ENCODE measurements at regions not wholly inside any gene's neighbourhood (a gene's known extent, or its start where the extent isn't known, plus 50 kb on each side); places are given as distances from the start of the nearest gene placed in this dataset.
"Not testable (repeated sequence)": the region's sequence is repeated elsewhere in the genome, so short reads cannot be mapped to it uniquely, and the experiment has no call there.

DNA sequence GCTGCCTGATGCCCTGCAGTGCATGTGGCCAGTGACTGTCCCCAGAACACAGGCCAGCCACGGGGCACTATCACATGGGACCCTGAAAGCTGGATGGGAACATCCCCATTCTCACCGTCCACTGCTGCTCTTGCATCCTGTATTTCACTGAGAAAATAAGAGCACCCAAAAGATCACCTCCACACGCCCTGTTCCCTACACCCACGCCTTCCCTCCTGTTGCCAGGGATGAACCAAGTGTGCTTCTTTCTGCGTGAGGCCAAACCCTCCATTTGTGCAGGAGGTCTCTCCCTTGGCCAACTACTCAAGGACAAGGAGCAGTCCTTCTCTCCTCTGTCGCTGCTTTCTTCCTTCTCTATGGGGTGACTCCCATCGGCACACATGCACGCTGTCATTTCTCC is 118.3 kb downstream of the LRRC37A3 start:
- DNase-seq = not testable (repeated sequence)

DNA sequence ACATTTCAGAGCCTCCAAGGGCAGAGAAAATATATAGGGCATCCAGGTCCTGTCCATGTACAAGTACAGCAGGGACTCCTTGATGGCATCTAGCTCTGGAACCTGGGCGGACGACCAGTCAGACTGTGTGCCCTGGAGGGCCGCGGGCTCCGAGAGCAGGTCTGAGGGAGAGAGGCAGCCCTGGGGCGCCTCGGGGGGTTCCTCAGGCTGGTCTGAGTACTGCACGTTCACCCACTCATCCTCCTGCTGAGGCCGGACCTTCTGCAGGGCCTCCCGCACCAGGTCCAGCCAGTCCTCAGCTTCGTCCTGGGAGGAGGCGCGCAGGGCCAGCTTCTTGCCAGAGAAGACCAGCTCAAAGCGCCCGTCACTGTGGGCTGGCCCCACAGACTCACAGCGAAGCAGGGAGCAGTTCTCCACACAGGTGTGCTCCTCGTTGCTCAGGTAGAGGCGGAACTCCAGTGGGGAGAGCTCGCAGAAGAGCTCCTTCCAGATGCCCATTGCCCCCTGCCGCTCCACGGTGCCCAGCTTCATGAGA is 118.8 kb downstream of the LRRC37A3 start:
- DNase-seq = not testable (repeated sequence)

GRCh38 chr17:64799543-64800188 is 119.6 kb downstream of the LRRC37A3 start:
- DNase-seq = not testable (repeated sequence)

GRCh38 chr17:64798961-64799360 is 120.3 kb downstream of the LRRC37A3 start:
- not testable (repeated sequence) for DNase-seq

GRCh38 chr17:64798489-64798790 is 120.8 kb downstream of the LRRC37A3 start:
- DNase-seq = not testable (repeated sequence)

GRCh38 chr17:64797746-64798488 is 121.4 kb downstream of the LRRC37A3 start:
- DNase-seq = not testable (repeated sequence)

DNA sequence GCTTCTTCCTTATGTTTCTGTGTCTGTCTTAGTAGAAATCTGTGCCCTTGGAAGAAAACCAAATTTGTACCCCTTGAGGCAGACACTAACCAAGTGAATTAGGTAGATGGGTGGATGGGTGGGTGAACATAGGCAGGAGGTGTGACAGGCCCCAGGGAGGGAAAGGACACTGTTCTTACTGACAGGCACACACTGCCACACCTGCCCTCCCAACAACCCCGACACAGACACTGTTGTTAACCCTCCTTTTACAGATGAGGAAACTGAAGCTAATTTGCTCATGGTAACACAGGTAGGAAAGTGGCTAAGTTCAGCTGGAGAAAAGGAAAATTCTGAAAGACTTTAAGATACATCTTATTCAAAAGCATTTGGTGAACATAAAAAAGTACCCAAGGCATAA is 123.9 kb downstream of the LRRC37A3 start:
- not testable (repeated sequence) for DNase-seq

GRCh38 chr17:64794548-64795274 is 124.6 kb downstream of the LRRC37A3 start:
- DNase-seq = not testable (repeated sequence)

DNA sequence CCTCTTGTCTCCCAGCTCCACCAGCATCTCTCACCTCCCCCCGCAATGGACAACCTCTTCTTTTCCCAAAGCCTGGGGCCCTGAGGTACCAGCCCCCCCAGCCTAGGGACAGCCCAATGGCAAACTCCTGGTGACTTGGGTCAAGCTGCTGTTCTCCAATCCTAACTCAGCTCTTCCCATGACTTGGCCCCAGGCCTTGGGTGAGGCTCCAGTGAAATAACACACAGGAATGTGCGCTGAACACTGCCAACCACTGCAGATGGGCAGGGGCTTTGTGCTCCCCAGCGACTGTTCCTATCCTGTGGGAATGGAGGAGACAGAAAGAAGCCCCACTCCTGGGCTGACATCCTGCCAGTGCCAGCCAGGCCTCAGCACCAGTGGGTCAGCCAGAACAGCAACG is 125.2 kb downstream of the LRRC37A3 start:
- not testable (repeated sequence) for DNase-seq

DNA sequence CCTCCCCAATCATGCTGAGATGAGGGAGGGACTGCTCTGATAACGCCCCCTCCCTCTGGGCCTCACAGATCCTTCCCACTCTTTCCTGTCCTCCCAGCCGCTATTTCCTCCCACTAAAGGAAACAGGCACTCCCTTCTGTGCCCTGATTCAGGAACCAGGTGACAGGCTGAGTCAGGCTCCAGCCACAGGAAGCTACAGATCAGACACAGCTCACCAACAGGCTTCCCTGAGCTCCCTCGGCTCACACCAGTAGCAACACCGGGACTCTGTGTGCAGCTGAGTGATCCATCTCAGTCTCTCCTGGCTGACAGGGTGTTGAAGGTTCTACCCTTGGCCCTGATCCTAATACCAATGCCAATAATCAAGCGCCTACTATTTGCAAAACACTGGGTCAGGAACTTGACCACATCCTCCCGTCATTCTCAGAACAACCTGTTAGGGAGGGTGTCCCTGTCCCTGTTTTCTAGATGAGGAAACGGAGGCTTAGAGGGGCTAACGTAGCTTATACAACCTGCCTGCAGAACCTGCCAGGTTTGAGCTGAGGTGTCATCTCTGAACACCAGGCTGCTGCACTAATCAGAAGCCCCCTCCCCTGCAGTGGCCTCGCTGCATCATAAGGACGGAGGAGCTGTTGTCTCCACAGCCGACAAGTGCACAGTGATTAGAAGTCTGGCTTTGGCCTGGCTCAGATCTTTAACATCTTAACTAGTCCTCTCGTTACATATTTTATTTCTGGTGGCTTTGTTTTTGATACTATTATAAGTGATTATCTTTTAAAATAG is 126.3 kb downstream of the LRRC37A3 start:
- DNase-seq = not testable (repeated sequence)

GRCh38 chr17:64792276-64792675 is 127.0 kb downstream of the LRRC37A3 start:
- not testable (repeated sequence) for DNase-seq

DNA sequence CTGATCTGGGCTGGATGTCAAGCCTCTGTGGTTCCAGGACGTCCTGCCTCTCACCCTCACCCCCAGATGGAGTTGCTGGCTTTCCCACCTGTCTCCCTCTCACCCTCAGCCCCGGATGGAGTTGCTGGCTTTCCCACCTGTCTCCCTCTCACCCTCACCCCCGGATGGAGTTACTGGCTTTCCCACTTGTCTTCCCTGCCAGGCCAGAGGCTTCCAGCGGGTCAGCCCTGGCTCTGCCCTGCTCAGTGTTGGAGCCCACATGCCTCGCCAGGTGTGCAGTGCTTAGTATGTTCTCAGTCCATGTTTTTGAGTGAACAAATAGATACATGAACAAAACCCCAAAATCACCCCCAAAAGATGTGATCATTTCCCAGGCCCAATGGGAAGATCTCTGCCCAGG is 127.6 kb downstream of the LRRC37A3 start:
- not testable (repeated sequence) for DNase-seq

- DNase-seq = not testable (repeated sequence)
These were observed 128.1 kb downstream of the LRRC37A3 start for GRCh38 chr17:64791226-64791625.

DNA sequence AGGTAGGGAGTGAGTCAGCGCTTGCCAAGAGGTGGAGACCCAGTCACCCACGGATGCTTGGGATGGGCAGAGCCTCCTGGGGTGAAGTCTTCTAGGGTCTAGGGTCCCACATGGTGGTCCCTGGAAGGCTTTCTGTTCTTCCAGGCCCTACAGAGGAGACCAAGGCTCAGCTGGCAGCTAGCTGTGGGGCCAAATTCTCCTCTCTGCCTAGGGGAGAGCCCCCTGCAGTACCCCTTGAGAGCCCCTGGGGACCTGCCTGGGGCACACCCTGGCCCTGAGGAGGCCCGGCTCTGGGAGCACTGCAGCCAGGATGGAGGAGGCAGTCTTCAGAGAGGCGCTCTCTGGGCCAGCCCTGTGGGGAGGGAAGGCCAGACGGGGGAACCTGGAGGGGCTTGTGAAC is 128.6 kb upstream of the SMURF2 start:
- not testable (repeated sequence) for DNase-seq

DNA sequence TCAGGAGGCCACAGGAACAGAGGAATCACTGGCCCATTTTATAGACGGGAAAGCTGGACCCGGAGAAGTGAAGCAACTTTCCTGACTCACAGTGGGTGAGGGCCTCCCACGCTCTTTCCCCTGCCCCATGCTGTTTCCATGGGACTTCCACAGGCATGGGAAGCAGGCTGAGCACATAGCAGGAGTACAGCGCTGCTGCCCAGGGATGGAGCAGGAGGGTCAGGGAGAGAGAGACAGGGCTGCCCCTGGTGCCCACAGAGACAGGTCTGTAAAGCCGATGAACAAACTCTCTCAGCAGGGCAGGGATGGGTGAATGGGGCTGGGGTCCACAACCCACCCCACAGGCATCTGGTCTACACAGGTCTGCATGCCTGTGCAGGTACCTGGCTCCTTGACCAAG is 128.1 kb upstream of the SMURF2 start:
- not testable (repeated sequence) for DNase-seq

- not testable (repeated sequence) for DNase-seq
These were observed 126.9 kb upstream of the SMURF2 start for GRCh38 chr17:64789061-64789445.

DNA sequence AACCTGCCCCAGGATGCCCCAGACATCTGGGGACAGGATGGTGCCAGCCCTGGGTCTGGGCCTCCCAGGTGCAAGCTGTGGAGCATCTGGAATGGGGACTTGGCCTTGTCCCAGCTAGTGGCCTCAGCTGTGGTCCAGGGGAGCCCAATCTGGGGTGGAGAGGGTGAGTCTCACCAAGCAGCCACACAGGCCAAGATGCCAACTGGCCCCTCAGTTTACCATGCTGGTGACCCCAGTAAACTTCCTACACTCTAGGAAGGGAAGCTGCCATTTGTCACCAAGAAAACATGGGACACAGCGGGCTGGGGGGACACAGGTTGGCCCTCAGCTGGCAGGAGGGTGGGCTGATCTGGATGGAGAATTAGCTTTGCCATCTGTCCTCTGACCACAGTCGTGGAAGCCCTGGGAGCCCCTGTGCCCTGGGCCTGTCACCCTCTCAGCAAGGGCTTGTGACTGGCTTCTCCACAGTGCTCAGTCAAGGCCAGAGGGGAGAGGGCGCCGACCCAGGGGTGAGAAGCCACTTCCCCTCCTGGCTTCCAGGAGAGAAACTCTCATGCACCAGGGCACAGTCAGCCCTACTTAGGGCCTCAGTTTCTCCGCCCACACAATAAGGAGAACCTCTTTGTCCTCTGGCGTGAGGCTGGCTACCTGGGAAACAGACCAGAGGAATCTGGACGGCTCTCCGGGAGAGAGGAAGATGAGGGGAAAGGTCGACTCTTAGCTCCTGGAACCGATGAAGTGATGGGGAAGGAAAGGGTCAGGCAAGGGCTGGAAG is 126.4 kb upstream of the SMURF2 start:
- DNase-seq = no peak

- DNase-seq = no peak
These were observed 125.8 kb upstream of the SMURF2 start for GRCh38 chr17:64787921-64788271.

DNA sequence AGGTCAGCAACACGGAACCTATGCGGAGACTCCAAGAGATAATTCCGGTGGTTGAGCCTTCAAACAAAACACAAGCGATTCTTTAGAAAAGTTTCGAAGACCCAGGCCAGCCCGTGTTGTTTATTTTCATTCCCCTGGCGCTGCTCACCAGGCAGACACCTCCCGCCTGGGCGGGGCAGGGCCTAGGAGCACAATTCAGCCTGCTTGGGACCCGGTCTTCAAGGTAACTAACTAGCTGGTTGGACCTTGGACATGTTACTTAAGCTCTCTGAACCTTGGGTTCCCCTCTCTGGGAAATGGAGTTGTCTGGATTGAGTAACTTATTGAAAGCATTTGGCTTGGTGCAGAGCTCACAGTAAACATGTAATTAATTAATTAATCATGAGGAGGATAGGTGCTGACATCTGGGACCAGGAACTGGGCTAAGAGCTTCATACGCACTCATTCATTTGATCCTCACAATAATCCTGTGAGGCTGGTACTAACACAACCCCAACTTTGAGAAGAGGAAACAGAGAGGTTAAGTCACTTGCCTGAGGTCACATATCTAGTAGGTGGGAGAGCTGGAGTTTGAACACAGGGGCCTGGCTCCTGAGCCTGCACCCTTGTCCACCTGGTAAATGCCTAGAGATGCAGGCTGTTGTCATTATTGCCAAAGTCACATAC is 125.3 kb upstream of the SMURF2 start:
- no peak for DNase-seq

GRCh38 chr17:64786337-64786736 is 124.2 kb upstream of the SMURF2 start:
- DNase-seq = no peak

GRCh38 chr17:64785011-64785421 is 122.9 kb upstream of the SMURF2 start:
- no peak for DNase-seq
